ENCODE measurements at regions not wholly inside any gene's neighbourhood (a gene's known extent, or its start where the extent isn't known, plus 50 kb on each side); places are given as distances from the start of the nearest gene placed in this dataset.

DNA sequence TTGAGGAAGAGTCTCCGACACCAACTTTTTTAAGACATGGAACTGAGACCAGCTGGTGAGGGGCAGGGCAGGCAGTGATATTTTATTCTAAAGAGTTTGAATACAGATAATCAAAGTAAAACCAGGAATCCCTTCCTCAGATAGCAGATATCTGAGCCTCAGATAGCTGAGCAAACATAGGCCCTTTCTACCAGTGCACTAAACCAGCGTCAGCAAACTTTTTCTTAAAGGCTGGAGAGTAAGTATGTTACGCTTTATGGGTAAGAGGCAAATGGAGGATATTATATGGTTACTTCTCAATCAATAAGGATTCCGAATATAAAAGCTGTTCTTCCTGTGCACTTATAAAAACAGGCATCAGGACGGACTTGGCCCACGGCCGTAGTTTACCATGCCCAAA, 73.9 kb downstream of the WNT5A start:
- TF ChIP-seq FOXP2 (optimal IDR thresholded peaks at IDR 0.05; ENCODE audit: borderline replicate concordance, extremely low read depth, extremely low read length, insufficient read depth) (no peak), SIN3A (IDR thresholded peaks at IDR 0.05; ENCODE audit: borderline replicate concordance, insufficient read depth, low read length) (no peak), POLR2AphosphoS5 (IDR thresholded peaks at IDR 0.05; ENCODE audit: low read depth, low read length) (no peak), TAF1 (IDR thresholded peaks at IDR 0.05; ENCODE audit: borderline replicate concordance, insufficient read depth, low read length) (no peak)
- TF ChIP-seq, protein P1, sequence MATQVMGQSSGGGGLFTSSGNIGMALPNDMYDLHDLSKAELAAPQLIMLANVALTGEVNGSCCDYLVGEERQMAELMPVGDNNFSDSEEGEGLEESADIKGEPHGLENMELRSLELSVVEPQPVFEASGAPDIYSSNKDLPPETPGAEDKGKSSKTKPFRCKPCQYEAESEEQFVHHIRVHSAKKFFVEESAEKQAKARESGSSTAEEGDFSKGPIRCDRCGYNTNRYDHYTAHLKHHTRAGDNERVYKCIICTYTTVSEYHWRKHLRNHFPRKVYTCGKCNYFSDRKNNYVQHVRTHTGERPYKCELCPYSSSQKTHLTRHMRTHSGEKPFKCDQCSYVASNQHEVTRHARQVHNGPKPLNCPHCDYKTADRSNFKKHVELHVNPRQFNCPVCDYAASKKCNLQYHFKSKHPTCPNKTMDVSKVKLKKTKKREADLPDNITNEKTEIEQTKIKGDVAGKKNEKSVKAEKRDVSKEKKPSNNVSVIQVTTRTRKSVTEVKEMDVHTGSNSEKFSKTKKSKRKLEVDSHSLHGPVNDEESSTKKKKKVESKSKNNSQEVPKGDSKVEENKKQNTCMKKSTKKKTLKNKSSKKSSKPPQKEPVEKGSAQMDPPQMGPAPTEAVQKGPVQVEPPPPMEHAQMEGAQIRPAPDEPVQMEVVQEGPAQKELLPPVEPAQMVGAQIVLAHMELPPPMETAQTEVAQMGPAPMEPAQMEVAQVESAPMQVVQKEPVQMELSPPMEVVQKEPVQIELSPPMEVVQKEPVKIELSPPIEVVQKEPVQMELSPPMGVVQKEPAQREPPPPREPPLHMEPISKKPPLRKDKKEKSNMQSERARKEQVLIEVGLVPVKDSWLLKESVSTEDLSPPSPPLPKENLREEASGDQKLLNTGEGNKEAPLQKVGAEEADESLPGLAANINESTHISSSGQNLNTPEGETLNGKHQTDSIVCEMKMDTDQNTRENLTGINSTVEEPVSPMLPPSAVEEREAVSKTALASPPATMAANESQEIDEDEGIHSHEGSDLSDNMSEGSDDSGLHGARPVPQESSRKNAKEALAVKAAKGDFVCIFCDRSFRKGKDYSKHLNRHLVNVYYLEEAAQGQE (IDR thresholded peaks at IDR 0.05; ENCODE audit: insufficient read depth in 1 of 2, low read depth in 2 of 2, low read length in 2 of 2), result no peak

DNA sequence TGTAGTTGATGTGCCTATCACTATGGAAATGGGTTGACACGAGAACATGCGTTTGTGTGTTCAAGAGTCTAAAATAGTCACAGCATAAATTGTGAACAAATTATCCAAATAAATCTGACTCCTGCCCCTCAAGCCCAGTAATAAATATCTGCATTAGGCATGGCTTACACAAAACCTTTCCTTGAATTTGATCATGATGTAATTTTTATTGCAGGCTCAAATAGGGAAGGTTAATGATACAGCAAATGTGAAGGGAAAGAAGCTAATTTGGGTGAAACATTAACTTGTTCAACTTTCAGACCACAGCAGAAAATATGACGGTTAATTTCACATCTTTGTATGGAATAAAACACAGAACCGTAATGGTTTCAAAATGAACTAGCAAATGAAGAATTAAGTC, 74.6 kb downstream of the WNT5A start:
- TF ChIP-seq SIN3A (IDR thresholded peaks at IDR 0.05; ENCODE audit: borderline replicate concordance, insufficient read depth, low read length) (no peak), FOXP2 (optimal IDR thresholded peaks at IDR 0.05; ENCODE audit: borderline replicate concordance, extremely low read depth, extremely low read length, insufficient read depth) (no peak), POLR2AphosphoS5 (IDR thresholded peaks at IDR 0.05; ENCODE audit: low read depth, low read length) (no peak), TAF1 (IDR thresholded peaks at IDR 0.05; ENCODE audit: borderline replicate concordance, insufficient read depth, low read length) (no peak)
- TF ChIP-seq, protein P1 (IDR thresholded peaks at IDR 0.05; ENCODE audit: insufficient read depth in 1 of 2, low read depth in 2 of 2, low read length in 2 of 2), result no peak

DNA sequence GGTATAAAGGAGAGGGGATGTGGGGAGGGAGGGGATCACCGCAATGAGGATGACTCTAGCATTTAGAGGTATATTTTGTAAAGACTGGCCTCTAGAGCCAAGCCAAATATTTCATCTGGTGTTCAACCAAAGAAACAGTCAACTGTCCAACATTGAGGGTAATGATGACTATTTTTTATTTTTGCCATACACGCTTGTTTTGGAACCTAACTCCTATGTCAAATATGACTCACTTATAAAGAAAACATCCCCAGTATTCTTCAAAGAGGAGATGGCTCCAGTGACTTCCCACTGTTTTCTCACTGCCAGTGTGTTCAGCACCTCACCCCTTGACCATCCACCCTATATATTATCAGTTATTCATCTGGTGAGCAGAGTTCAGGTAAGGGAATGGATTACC, 77.3 kb downstream of the WNT5A start:
- TF ChIP-seq SIN3A (IDR thresholded peaks at IDR 0.05; ENCODE audit: borderline replicate concordance, insufficient read depth, low read length), result no peak
- no peak for TF ChIP-seq FOXP2 (optimal IDR thresholded peaks at IDR 0.05; ENCODE audit: borderline replicate concordance, extremely low read depth, extremely low read length, insufficient read depth)
- no peak for TF ChIP-seq POLR2AphosphoS5 (IDR thresholded peaks at IDR 0.05; ENCODE audit: low read depth, low read length)
- no peak for TF ChIP-seq TAF1 (IDR thresholded peaks at IDR 0.05; ENCODE audit: borderline replicate concordance, insufficient read depth, low read length)
- TF ChIP-seq, protein P1 (IDR thresholded peaks at IDR 0.05; ENCODE audit: insufficient read depth in 1 of 2, low read depth in 2 of 2, low read length in 2 of 2), result no peak

DNA sequence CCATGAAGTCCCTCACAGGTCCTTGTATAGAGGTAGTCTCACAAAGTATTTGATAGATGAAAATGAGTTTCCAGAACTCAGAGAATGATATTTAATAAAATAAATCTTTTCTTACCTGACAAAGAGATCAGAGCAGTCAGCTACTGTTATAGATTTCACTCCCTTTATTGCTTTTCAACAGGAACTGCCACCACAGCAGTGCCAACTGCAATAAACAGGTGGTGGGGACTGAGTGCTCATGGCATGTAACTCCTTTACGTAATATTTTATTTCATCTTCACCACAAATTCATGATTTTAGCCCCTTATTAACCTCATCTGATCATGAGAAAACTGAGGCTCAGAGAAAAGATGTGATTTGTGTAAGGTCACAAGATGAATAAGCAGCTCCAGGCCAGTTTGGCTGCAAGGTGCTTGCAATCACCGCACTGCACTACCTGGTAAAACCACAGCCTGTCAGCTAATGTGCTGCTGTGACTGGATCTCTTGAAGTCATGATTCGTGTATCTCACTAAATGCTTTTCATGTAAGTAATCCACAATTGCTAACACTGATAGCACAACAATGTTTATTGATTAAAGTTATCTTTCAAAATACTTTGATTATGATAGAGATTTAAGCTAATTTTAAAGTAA, 78.8 kb downstream of the WNT5A start:
- TF ChIP-seq TAF1 (IDR thresholded peaks at IDR 0.05; ENCODE audit: borderline replicate concordance, insufficient read depth, low read length) (no peak), FOXP2 (optimal IDR thresholded peaks at IDR 0.05; ENCODE audit: borderline replicate concordance, extremely low read depth, extremely low read length, insufficient read depth) (no peak), SIN3A (IDR thresholded peaks at IDR 0.05; ENCODE audit: borderline replicate concordance, insufficient read depth, low read length) (no peak), POLR2AphosphoS5 (IDR thresholded peaks at IDR 0.05; ENCODE audit: low read depth, low read length) (no peak)
- TF ChIP-seq, protein P1 (IDR thresholded peaks at IDR 0.05; ENCODE audit: insufficient read depth in 1 of 2, low read depth in 2 of 2, low read length in 2 of 2), result no peak
